ENCODE measurements at regions not wholly inside any gene's neighbourhood (a gene's known extent, or its start where the extent isn't known, plus 50 kb on each side); places are given as distances from the start of the nearest gene placed in this dataset.

- no peak overlapping the region for H3K4me3 ChIP-seq (ENCODE audit: severe bottlenecking)
- H3K36me3 ChIP-seq (ENCODE audit: low read depth) = no peaks in the 10 kb centered on the region
- H3K27ac ChIP-seq (ENCODE audit: poor library complexity, severe bottlenecking) = no peak overlapping the region
- TF ChIP-seq, protein P1, sequence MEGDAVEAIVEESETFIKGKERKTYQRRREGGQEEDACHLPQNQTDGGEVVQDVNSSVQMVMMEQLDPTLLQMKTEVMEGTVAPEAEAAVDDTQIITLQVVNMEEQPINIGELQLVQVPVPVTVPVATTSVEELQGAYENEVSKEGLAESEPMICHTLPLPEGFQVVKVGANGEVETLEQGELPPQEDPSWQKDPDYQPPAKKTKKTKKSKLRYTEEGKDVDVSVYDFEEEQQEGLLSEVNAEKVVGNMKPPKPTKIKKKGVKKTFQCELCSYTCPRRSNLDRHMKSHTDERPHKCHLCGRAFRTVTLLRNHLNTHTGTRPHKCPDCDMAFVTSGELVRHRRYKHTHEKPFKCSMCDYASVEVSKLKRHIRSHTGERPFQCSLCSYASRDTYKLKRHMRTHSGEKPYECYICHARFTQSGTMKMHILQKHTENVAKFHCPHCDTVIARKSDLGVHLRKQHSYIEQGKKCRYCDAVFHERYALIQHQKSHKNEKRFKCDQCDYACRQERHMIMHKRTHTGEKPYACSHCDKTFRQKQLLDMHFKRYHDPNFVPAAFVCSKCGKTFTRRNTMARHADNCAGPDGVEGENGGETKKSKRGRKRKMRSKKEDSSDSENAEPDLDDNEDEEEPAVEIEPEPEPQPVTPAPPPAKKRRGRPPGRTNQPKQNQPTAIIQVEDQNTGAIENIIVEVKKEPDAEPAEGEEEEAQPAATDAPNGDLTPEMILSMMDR (IDR thresholded peaks at IDR 0.05; ENCODE audit: poor library complexity, severe bottlenecking) = no peak
- H3K27me3 ChIP-seq (ENCODE audit: insufficient read depth, poor library complexity, severe bottlenecking) = no peaks in the 10 kb centered on the region
- no peak for DNase-seq (ENCODE audit: low spot score)
- H3K9me3 ChIP-seq (ENCODE audit: severe bottlenecking) = no peaks in the 10 kb centered on the region
- peaks cover 13% of the 10 kb centered on the region for H3K4me1 ChIP-seq (ENCODE audit: insufficient read depth, poor library complexity, severe bottlenecking)
- ATAC-seq (ENCODE audit: low read depth) = no peak
Observed at GRCh38 chr7:46459942-46460341, 538.9 kb upstream of the IGFBP3 start.

- no peak for ATAC-seq (ENCODE audit: low read depth)
- DNase-seq (ENCODE audit: low spot score) = no peak
- Histone ChIP-seq H3K27ac (ENCODE audit: poor library complexity, severe bottlenecking) (peak overlapping the region; percentile 86), H3K27me3 (ENCODE audit: insufficient read depth, poor library complexity, severe bottlenecking) (no peaks in the 10 kb centered on the region), H3K4me3 (ENCODE audit: severe bottlenecking) (no peak overlapping the region), H3K9me3 (ENCODE audit: severe bottlenecking) (no peaks in the 10 kb centered on the region), H3K36me3 (ENCODE audit: low read depth) (no peaks in the 10 kb centered on the region; the same call in 1 of the 2 replicates), H3K4me1 (ENCODE audit: insufficient read depth, poor library complexity, severe bottlenecking) (peaks cover 13% of the 10 kb centered on the region)
- TF ChIP-seq, protein P1 (IDR thresholded peaks at IDR 0.05; ENCODE audit: poor library complexity, severe bottlenecking) = no peak
Observed at GRCh38 chr7:46454816-46455215, 533.7 kb upstream of the IGFBP3 start.

DNA sequence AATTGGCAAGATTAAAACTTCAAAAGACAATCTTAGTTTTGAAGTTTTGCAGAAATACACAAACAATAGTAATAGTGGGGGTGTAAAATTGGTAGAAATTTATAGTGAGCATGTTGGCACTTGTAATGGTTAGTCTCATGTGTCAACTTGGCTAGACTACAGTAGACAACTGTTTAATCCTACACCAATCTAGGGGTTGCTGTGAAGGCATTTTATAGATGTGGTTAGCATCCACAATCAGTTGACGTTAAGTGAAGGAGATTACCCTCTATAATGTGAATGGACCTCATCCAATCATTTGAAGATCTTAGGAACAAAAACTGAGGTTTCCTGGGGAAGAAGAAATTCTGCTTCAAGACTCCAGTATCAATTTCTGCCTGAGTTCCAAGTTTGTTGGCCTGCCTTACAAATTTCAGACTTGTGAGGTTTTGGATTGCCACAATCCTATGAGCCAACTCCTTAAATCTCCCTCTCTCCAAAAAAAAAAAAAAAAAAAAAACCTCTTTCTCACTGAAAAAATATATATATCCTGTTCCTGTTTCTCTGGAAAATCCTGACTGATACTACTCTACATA, 531.6 kb upstream of the IGFBP3 start:
- Histone ChIP-seq H3K4me1 (ENCODE audit: insufficient read depth, poor library complexity, severe bottlenecking) (peaks cover 13% of the 10 kb centered on the region), H3K27ac (ENCODE audit: poor library complexity, severe bottlenecking) (no peak overlapping the region), H3K36me3 (ENCODE audit: low read depth) (no peaks in the 10 kb centered on the region; the same call in 1 of the 2 replicates), H3K4me3 (ENCODE audit: severe bottlenecking) (no peak overlapping the region), H3K9me3 (ENCODE audit: severe bottlenecking) (no peaks in the 10 kb centered on the region), H3K27me3 (ENCODE audit: insufficient read depth, poor library complexity, severe bottlenecking) (no peaks in the 10 kb centered on the region)
- TF ChIP-seq, protein P1 (IDR thresholded peaks at IDR 0.05; ENCODE audit: poor library complexity, severe bottlenecking) = no peak
- DNase-seq (ENCODE audit: low spot score) (no peak), ATAC-seq (ENCODE audit: low read depth) (no peak)

GRCh38 chr7:46451846-46452245, 530.8 kb upstream of the IGFBP3 start:
- no peak overlapping the region for H3K4me3 ChIP-seq (ENCODE audit: severe bottlenecking)
- H3K27ac ChIP-seq (ENCODE audit: poor library complexity, severe bottlenecking) = no peak overlapping the region
- no peaks in the 10 kb centered on the region for H3K27me3 ChIP-seq (ENCODE audit: insufficient read depth, poor library complexity, severe bottlenecking)
- ATAC-seq (ENCODE audit: low read depth) (no peak), DNase-seq (ENCODE audit: low spot score) (no peak)
- H3K4me1 ChIP-seq (ENCODE audit: insufficient read depth, poor library complexity, severe bottlenecking) = peaks cover 10% of the 10 kb centered on the region
- H3K9me3 ChIP-seq (ENCODE audit: severe bottlenecking) = no peaks in the 10 kb centered on the region
- TF ChIP-seq, protein P1 (IDR thresholded peaks at IDR 0.05; ENCODE audit: poor library complexity, severe bottlenecking) = no peak
- no peaks in the 10 kb centered on the region; the same call in 1 of the 2 replicates for H3K36me3 ChIP-seq (ENCODE audit: low read depth)

DNA sequence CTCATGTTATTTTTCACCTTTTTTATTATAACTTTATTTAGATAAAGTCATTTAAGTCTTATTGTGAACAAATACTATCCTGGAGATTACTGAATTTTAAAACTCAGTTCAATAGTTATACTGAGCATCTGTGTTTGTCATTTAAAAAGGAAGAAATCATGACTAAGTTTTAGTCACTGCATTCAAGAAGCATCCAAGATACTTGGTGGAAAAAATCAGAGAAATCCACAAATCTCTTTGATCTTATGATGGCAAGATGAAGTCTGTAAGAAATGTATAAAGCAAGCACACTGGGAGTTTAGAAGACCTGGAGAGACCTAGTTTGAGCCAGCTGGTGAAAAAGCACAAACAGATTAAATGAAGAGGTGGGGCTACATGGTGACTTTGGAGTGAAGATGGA, 529.8 kb upstream of the IGFBP3 start:
- Histone ChIP-seq H3K27me3 (ENCODE audit: insufficient read depth, poor library complexity, severe bottlenecking) (no peaks in the 10 kb centered on the region), H3K36me3 (ENCODE audit: low read depth) (no peaks in the 10 kb centered on the region; the same call in 1 of the 2 replicates), H3K27ac (ENCODE audit: poor library complexity, severe bottlenecking) (no peak overlapping the region), H3K4me3 (ENCODE audit: severe bottlenecking) (no peak overlapping the region), H3K9me3 (ENCODE audit: severe bottlenecking) (no peaks in the 10 kb centered on the region), H3K4me1 (ENCODE audit: insufficient read depth, poor library complexity, severe bottlenecking) (peaks cover under 1% of the 10 kb centered on the region)
- TF ChIP-seq, protein P1 (IDR thresholded peaks at IDR 0.05; ENCODE audit: poor library complexity, severe bottlenecking) = no peak
- DNase-seq (ENCODE audit: low spot score) (no peak), ATAC-seq (ENCODE audit: low read depth) (no peak)
